OCI-LY3 (cell line): ENCODE measurements at regions not wholly inside any gene's neighbourhood (a gene's known extent, or its start where the extent isn't known, plus 50 kb on each side); places are given as distances from the start of the nearest gene placed in this dataset.

Source experiments
- H2AFZ ChIP-seq: fragments of 200-600, 300-600 bp; shearing (Covaris generic); 2 replicates; pipeline ENCODE4 v1.6.0; 2014; ENCODE audit warnings: antibody characterized with exemption, low read depth, low read length
- H3K27ac ChIP-seq: fragments of 200-600, 300-600 bp; sonication (generic); 2 replicates; pipeline ENCODE4 v1.5.1; 2014; ENCODE audit warnings: mild to moderate bottlenecking, low read length, moderate library complexity, mixed read lengths
- H3K27me3 ChIP-seq: fragments of 200-600, 300-600 bp; sonication (generic); 2 replicates; pipeline ENCODE4 v1.6.1; 2014; ENCODE audit warnings: low read depth, low read length, mixed read lengths
- H3K36me3 ChIP-seq: fragments of 200-600, 300-600 bp; sonication (generic); replicated peaks from 2 replicates; pipeline ENCODE3; 2014; ENCODE audit warnings: low read depth, low read length, mixed read lengths
- H3K4me1 ChIP-seq: fragments of 300-600, 200-600 bp; sonication (generic); 2 replicates; pipeline ENCODE4 v1.6.1; 2014; ENCODE audit warnings: low read length, mixed read lengths
- H3K4me2 ChIP-seq: fragments of 200-600, 300-600 bp; sonication (generic); 2 replicates; pipeline ENCODE4 v1.6.1; 2014; ENCODE audit warnings: low read length, mixed read lengths
- H3K4me3 ChIP-seq: fragments of 300-600, 200-600 bp; sonication (generic); 2 replicates; pipeline ENCODE4 v1.5.1; 2014; ENCODE audit warnings: antibody characterized with exemption, mild to moderate bottlenecking, low read length, moderate library complexity
- H3K79me2 ChIP-seq: fragments of 300-600, 200-600 bp; shearing (Covaris generic); 2 replicates; pipeline ENCODE4 v1.6.1; 2014; ENCODE audit warnings: mild to moderate bottlenecking, low read length, mixed read lengths
- H3K9ac ChIP-seq: fragments of 300-600, 200-600 bp; shearing (Covaris generic); 2 replicates; pipeline ENCODE4 v1.6.0; 2014; ENCODE audit warnings: mild to moderate bottlenecking, low read length, moderate library complexity
- H3K9me3 ChIP-seq: fragments of 200-600, 300-600 bp; shearing (Covaris generic); 2 replicates; pipeline ENCODE4 v1.6.1; 2014; ENCODE audit warnings: low read length, mixed read lengths; ENCODE audit not compliant: insufficient read depth
- H4K20me1 ChIP-seq: fragments of 200-600, 300-600 bp; sonication (generic); 2 replicates; pipeline ENCODE4 v1.6.1; 2016; ENCODE audit warnings: low read length, mixed read lengths; ENCODE audit not compliant: insufficient read depth
- CTCF ChIP-seq: fragments of 200-600, 300-600 bp; sonication (generic); IDR thresholded peaks from 2 replicates; pipeline ENCODE4 v1.5.1; 2014; ENCODE audit warnings: antibody characterized with exemption, low read length, low read depth
- EZH2phosphoT487 ChIP-seq: fragments of 200-600 bp; shearing (Covaris generic); IDR thresholded peaks from 2 replicates; pipeline ENCODE4 v1.6.1; 2018; ENCODE audit warnings: antibody characterized with exemption, mixed run types, low read depth

- no peaks in the 10 kb centered on the region for H3K36me3 ChIP-seq
- no peaks in the 10 kb centered on the region for H3K4me1 ChIP-seq
- H3K27ac ChIP-seq = no peak overlapping the region
- H3K79me2 ChIP-seq = no peaks in the 10 kb centered on the region
- H3K9ac ChIP-seq = no peak overlapping the region
- H3K4me3 ChIP-seq = no peak overlapping the region
- no peaks in the 10 kb centered on the region for H4K20me1 ChIP-seq
- TF ChIP-seq EZH2phosphoT487 = no peak
- no peak for TF ChIP-seq CTCF
- no peaks in the 10 kb centered on the region for H3K9me3 ChIP-seq
- no peaks in the 10 kb centered on the region for H3K27me3 ChIP-seq
- H2AFZ ChIP-seq = no peak overlapping the region
- no peak overlapping the region for H3K4me2 ChIP-seq
Measured at GRCh38 chr10:118139321-118139720, 92.6 kb upstream of the RAB11FIP2 start.

- no peak for TF ChIP-seq CTCF
- TF ChIP-seq EZH2phosphoT487 = no peak
- no peaks in the 10 kb centered on the region for H3K4me1 ChIP-seq
- no peaks in the 10 kb centered on the region for H3K79me2 ChIP-seq
- no peaks in the 10 kb centered on the region for H3K9me3 ChIP-seq
- H4K20me1 ChIP-seq = no peaks in the 10 kb centered on the region
- no peak overlapping the region for H3K4me2 ChIP-seq
- H3K27ac ChIP-seq = no peak overlapping the region
- H3K9ac ChIP-seq = no peak overlapping the region
- H3K4me3 ChIP-seq = no peak overlapping the region
- no peak overlapping the region for H2AFZ ChIP-seq
- no peaks in the 10 kb centered on the region for H3K27me3 ChIP-seq
- H3K36me3 ChIP-seq = no peaks in the 10 kb centered on the region
Measured at GRCh38 chr10:118128675-118129074, 81.9 kb upstream of the RAB11FIP2 start.

- no peak overlapping the region for H3K27ac ChIP-seq
- no peak overlapping the region for H3K9ac ChIP-seq
- no peaks in the 10 kb centered on the region for H4K20me1 ChIP-seq
- no peaks in the 10 kb centered on the region for H3K9me3 ChIP-seq
- H3K4me2 ChIP-seq = no peak overlapping the region
- no peak for TF ChIP-seq CTCF
- no peak for TF ChIP-seq EZH2phosphoT487
- no peak overlapping the region for H2AFZ ChIP-seq
- no peaks in the 10 kb centered on the region for H3K4me1 ChIP-seq
- no peaks in the 10 kb centered on the region for H3K79me2 ChIP-seq
- no peaks in the 10 kb centered on the region for H3K36me3 ChIP-seq
- H3K27me3 ChIP-seq = no peaks in the 10 kb centered on the region
- no peak overlapping the region for H3K4me3 ChIP-seq
Measured at GRCh38 chr10:118118716-118119115, 72.0 kb upstream of the RAB11FIP2 start.

- Histone ChIP-seq H3K4me1 (no peaks in the 10 kb centered on the region), H3K27ac (no peak overlapping the region), H3K4me3 (no peak overlapping the region), H3K79me2 (no peaks in the 10 kb centered on the region), H2AFZ (no peak overlapping the region), H3K27me3 (no peaks in the 10 kb centered on the region), H3K9ac (no peak overlapping the region), H3K4me2 (no peak overlapping the region), H3K9me3 (no peaks in the 10 kb centered on the region), H4K20me1 (no peaks in the 10 kb centered on the region), H3K36me3 (no peaks in the 10 kb centered on the region)
- TF ChIP-seq EZH2phosphoT487 (no peak), CTCF (no peak)
Measured at GRCh38 chr10:118116715-118117449, 70.1 kb upstream of the RAB11FIP2 start.
